Activated B cell treated with CpG ODN at 0.5 μM for 24 hours (primary cell): ENCODE measurements at regions not wholly inside any gene's neighbourhood (a gene's known extent, or its start where the extent isn't known, plus 50 kb on each side); places are given as distances from the start of the nearest gene placed in this dataset.
"Not testable (repeated sequence)": the region's sequence is repeated elsewhere in the genome, so short reads cannot be mapped to it uniquely, and the experiment has no call there.

ENCODE experiments used
- ATAC-seq: fragments of 200-7000 bp; cut with Tn5 transposase; one replicate; pipeline ENCODE4 v1.10.0; 2021; ENCODE audit warnings: low read depth, mild to moderate bottlenecking, moderate library complexity
- CTCF ChIA-PET: fragments of 350-600 bp; sonication (Branson Sonifier 250); formaldehyde crosslinking; loops from one replicate; lab custom pipeline; 2021; ENCODE audit warnings: antibody characterized with exemption; lab: Charles Lee
- POLR2A ChIA-PET: fragments of 350-600 bp; sonication (Branson Sonifier 250); formaldehyde crosslinking; loops from one replicate; lab custom pipeline; 2021; ENCODE audit warnings: antibody characterized with exemption; lab: Charles Lee
- DNase-seq: peaks from one replicate; pipeline ENCODE4 v3.0.0; 2022
- H3K27ac Mint-ChIP-seq: one replicate; pipeline ENCODE4 v1.8.0; 2020; ENCODE audit warnings: mixed read lengths
- H3K27me3 Mint-ChIP-seq: one replicate; pipeline ENCODE4 v1.8.0; 2021; ENCODE audit warnings: mixed read lengths
- H3K36me3 Mint-ChIP-seq: one replicate; pipeline ENCODE4 v1.8.0; 2021; ENCODE audit warnings: low read depth, mixed read lengths
- H3K4me1 Mint-ChIP-seq: one replicate; pipeline ENCODE4 v1.8.0; 2021; ENCODE audit warnings: mixed read lengths
- H3K4me3 Mint-ChIP-seq: one replicate; pipeline ENCODE4 v1.8.0; 2020; ENCODE audit warnings: mild to moderate bottlenecking, mixed read lengths
- H3K9me3 Mint-ChIP-seq: one replicate; pipeline ENCODE4 v1.8.0; 2020; ENCODE audit warnings: mixed read lengths
- intact Hi-C: fragments of 100-400 bp; cut with micrococcal nuclease; formaldehyde crosslinking; loops from one replicate; pipeline ENCODE4 v1.15.1; 2024
- TF ChIP-seq, protein P1 (sequence below): fragments of 200-600 bp; IDR thresholded peaks from one replicate; pipeline ENCODE4 v1.8.0; 2022; ENCODE audit warnings: antibody characterized with exemption, mild to moderate bottlenecking

DNA sequence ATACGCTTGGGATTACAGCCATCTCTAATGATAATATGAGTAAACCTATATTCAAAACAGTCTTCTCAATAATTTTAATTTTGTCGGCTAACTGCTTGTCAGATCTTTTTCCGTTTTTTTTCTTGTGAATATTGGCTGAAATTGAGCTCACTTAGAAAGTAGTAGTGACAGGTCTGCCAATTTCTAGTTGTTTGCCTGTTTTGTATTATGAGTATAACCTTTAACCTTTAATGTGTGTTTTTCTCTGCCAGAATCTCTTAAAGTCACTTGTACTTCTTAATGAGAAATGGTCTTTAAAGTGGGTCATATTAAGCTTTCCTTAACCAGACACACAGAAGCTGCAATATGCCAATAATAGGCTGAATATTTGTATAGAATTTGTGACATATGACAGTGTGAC, 511.0 kb downstream of the CSNK1G3 start:
- TF ChIP-seq, protein P1, sequence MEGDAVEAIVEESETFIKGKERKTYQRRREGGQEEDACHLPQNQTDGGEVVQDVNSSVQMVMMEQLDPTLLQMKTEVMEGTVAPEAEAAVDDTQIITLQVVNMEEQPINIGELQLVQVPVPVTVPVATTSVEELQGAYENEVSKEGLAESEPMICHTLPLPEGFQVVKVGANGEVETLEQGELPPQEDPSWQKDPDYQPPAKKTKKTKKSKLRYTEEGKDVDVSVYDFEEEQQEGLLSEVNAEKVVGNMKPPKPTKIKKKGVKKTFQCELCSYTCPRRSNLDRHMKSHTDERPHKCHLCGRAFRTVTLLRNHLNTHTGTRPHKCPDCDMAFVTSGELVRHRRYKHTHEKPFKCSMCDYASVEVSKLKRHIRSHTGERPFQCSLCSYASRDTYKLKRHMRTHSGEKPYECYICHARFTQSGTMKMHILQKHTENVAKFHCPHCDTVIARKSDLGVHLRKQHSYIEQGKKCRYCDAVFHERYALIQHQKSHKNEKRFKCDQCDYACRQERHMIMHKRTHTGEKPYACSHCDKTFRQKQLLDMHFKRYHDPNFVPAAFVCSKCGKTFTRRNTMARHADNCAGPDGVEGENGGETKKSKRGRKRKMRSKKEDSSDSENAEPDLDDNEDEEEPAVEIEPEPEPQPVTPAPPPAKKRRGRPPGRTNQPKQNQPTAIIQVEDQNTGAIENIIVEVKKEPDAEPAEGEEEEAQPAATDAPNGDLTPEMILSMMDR = no peak
- ChIA-PET POLR2A (interaction anchor here (0.9 kb wide), 1 partner anchor 12 kb away, joined by 3 read pairs; no protein-coding TSS in a partner anchor), CTCF (interaction anchor here (0.6 kb wide), 1 partner anchor 38 kb away, joined by 3 read pairs; no protein-coding TSS in a partner anchor)
- no peak for DNase-seq
- Mint-ChIP-seq H3K36me3 (peaks cover 3% of the 10 kb centered on the region), H3K4me1 (no peaks in the 10 kb centered on the region), H3K27me3 (no peaks in the 10 kb centered on the region), H3K9me3 (peaks cover 10% of the 10 kb centered on the region), H3K4me3 (no peak overlapping the region), H3K27ac (no peak overlapping the region)
- intact Hi-C loops = no loop called here
- no peak for ATAC-seq

DNA sequence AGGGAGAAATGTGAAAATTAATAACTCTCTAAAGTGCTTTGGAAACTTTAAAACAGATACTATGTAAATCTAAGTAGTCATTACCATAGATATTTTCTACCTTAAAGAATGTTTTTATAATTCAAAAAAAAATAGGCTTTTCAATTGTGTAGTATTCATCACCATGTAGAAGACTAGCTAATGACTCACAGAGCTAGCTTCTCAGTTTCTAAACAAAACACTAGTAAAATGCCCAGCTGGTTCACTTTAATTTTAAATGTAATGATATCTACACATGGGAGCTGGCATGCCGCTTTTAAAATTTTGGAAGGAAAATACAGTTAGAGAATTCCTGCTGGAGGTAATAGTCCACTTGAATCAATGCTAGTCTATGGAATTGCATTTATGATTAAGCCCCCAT, 509.8 kb downstream of the CSNK1G3 start:
- Mint-ChIP-seq H3K9me3 (peaks cover 10% of the 10 kb centered on the region), H3K4me1 (no peaks in the 10 kb centered on the region)

DNA sequence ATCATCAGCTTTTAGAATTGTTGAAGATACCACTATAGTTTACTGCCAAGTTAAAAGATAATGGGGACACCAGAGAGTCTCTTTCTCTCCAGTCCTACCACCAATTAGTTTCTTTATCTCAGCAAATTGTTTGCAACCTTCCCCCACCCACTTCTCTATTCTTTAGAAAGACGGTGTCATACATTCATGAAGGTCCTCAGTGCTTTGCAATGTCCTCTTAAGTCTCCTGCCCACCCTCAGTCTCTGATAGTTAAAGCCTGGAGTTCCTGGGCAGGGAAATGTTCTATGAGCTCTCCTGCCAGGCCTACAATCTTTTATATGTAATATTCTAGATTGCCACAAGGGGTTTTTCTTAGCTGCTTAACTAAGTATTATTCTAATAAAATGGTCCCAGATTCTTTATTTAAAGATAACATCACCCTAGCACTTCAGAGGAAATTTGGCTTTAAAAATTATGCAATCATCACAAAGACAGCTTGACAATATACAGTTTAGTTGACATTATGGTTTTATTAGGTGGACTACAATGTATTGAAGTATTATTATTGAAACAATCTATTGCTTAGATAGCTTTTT, 509.2 kb downstream of the CSNK1G3 start:
- Mint-ChIP-seq H3K27me3 (no peaks in the 10 kb centered on the region), H3K4me3 (no peak overlapping the region), H3K36me3 (peaks cover 3% of the 10 kb centered on the region), H3K27ac (no peak overlapping the region), H3K4me1 (no peaks in the 10 kb centered on the region), H3K9me3 (peaks cover 10% of the 10 kb centered on the region)
- no peak for DNase-seq
- intact Hi-C loops = no loop called here
- POLR2A ChIA-PET = interaction anchor here (0.6 kb wide), 1 partner anchor 432 kb away, joined by 3 read pairs; no protein-coding TSS in a partner anchor
- TF ChIP-seq, protein P1 = no peak
- ATAC-seq = no peak
- CTCF ChIA-PET = no interaction called here

More for the DNA sequence above, 509.8 kb downstream of the CSNK1G3 start:
- no peak overlapping the region for H3K4me3 Mint-ChIP-seq
- no peak for DNase-seq
- peaks cover 3% of the 10 kb centered on the region for H3K36me3 Mint-ChIP-seq
- H3K27ac Mint-ChIP-seq = no peak overlapping the region
- CTCF ChIA-PET = no interaction called here
- TF ChIP-seq, protein P1 = no peak
- no peaks in the 10 kb centered on the region for H3K27me3 Mint-ChIP-seq
- no peak for ATAC-seq
- POLR2A ChIA-PET = no interaction called here
- intact Hi-C loops = no loop called here

DNA sequence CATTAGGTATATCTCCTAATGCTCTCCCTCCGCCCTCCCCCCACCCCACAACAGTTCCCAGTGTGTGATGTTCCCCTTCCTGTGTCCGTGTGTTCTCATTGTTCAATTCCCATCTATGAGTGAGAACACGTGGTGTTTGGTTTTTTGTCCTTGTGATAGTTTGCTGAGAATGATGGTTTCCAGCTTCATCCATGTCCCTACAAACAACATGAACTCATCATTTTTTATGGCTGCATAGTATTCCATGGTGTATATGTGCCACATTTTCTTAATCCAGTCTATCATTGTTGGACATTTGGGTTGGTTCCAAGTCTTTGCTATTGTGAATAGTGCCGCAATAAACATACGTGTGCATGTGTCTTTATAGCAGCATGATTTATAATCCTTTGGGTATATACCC, 505.3 kb downstream of the CSNK1G3 start:
- H3K27ac Mint-ChIP-seq, ATAC-seq, H3K27me3 Mint-ChIP-seq, H3K36me3 Mint-ChIP-seq, POLR2A ChIA-PET, intact Hi-C loops, CTCF ChIA-PET, H3K4me3 Mint-ChIP-seq, H3K4me1 Mint-ChIP-seq, DNase-seq: not testable (repeated sequence)
- peaks cover 10% of the 10 kb centered on the region for H3K9me3 Mint-ChIP-seq

DNA sequence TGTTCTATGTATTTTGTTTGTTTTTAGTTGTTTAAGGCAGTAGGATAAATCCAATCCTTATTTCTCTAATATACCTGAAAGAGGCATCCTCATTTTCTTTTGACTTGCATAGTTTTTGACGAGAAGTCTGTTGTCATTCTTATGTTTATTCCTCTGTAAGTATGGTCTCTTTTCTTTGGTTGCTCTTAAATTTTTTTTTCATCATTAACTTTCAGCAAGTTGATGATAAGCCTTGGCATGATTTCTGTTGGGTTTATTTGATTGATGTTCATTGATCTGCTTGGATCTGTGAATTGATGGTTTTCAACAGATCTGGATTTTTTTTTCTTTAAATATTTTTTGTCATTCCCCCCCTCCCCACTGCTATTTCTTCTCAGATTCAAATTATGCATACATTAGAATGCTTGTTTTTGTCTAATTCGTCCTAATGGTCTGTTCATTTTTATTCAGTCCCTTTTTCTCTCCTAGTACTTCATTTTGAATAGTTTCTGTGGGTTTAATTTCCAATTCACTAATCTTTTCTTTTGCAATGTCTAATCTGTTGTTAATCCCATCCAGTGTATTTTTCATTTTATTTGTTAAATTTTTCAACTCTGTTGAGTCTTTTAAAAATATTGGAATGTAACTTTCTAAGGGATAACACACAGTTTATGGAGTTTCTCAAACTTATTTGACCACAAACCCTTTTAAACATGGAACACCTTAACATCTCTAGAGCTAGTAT, 495.9 kb downstream of the CSNK1G3 start:
- ChIA-PET CTCF (no interaction called here), POLR2A (no interaction called here)
- DNase-seq = no peak
- no peaks in the 10 kb centered on the region for H3K27me3 Mint-ChIP-seq
- peaks cover 2% of the 10 kb centered on the region for H3K36me3 Mint-ChIP-seq
- intact Hi-C loops = no loop called here
- H3K4me1 Mint-ChIP-seq = no peaks in the 10 kb centered on the region
- H3K4me3 Mint-ChIP-seq = no peak overlapping the region
- H3K27ac Mint-ChIP-seq = no peak overlapping the region
- TF ChIP-seq, protein P1 = no peak
- no peak for ATAC-seq
- peaks cover 25% of the 10 kb centered on the region for H3K9me3 Mint-ChIP-seq
